ENCODE measurements at regions not wholly inside any gene's neighbourhood (a gene's known extent, or its start where the extent isn't known, plus 50 kb on each side); places are given as distances from the start of the nearest gene placed in this dataset.

- H3K27me3 Mint-ChIP-seq, result no peaks in the 10 kb centered on the region
- no peaks in the 10 kb centered on the region for H3K36me3 Mint-ChIP-seq
- H3K27ac Mint-ChIP-seq, result no peak overlapping the region
- DNase-seq (ENCODE audit: extremely low spot score, unreplicated experiment), result no peak
- TF ChIP-seq, protein P1, sequence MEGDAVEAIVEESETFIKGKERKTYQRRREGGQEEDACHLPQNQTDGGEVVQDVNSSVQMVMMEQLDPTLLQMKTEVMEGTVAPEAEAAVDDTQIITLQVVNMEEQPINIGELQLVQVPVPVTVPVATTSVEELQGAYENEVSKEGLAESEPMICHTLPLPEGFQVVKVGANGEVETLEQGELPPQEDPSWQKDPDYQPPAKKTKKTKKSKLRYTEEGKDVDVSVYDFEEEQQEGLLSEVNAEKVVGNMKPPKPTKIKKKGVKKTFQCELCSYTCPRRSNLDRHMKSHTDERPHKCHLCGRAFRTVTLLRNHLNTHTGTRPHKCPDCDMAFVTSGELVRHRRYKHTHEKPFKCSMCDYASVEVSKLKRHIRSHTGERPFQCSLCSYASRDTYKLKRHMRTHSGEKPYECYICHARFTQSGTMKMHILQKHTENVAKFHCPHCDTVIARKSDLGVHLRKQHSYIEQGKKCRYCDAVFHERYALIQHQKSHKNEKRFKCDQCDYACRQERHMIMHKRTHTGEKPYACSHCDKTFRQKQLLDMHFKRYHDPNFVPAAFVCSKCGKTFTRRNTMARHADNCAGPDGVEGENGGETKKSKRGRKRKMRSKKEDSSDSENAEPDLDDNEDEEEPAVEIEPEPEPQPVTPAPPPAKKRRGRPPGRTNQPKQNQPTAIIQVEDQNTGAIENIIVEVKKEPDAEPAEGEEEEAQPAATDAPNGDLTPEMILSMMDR (conservative IDR thresholded peaks at IDR 0.05), result no peak
- no peaks in the 10 kb centered on the region for H3K4me1 Mint-ChIP-seq (ENCODE audit: unreplicated experiment)
- H3K9me3 Mint-ChIP-seq, result no peaks in the 10 kb centered on the region
- no peak overlapping the region for H3K4me3 Mint-ChIP-seq
Observed at GRCh38 chr4:164572877-164573279, 181.1 kb upstream of the SMIM31 start.

DNA sequence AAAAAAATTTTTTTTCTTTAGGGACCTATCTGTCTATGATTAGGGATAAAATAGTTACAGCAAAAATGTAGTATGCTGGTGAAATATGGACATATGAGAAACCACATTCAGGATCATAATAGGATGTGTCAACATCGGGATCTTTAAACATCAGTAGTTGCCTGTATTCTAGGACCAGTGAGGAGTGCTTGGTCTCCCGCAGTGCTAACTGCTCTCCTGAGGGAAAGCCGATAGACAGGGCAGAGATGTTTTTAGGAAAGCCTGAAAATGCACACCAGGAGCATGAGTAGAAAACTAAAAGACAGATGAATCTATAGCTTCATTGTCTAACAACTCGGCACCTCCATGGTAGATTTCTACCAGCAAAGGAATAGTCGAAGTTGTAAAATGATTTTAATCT lies 178.1 kb upstream of the SMIM31 start:
- TF ChIP-seq, protein P1 (conservative IDR thresholded peaks at IDR 0.05), result no peak
- H3K4me3 Mint-ChIP-seq, result no peak overlapping the region

GRCh38 chr4:164579270-164579942 lies 174.5 kb upstream of the SMIM31 start:
- H3K27me3 Mint-ChIP-seq, result peaks cover 3% of the 10 kb centered on the region
- H3K4me3 Mint-ChIP-seq, result no peak overlapping the region
- no peaks in the 10 kb centered on the region for H3K36me3 Mint-ChIP-seq
- no peaks in the 10 kb centered on the region for H3K9me3 Mint-ChIP-seq
- H3K4me1 Mint-ChIP-seq (ENCODE audit: unreplicated experiment), result no peaks in the 10 kb centered on the region
- no peak for DNase-seq (ENCODE audit: extremely low spot score, unreplicated experiment)
- TF ChIP-seq, protein P1 (conservative IDR thresholded peaks at IDR 0.05), result no peak
- no peak overlapping the region for H3K27ac Mint-ChIP-seq

More for the DNA sequence above, 178.1 kb upstream of the SMIM31 start:
- Mint-ChIP-seq H3K9me3 (no peaks in the 10 kb centered on the region), H3K27ac (no peak overlapping the region), H3K27me3 (peaks cover 3% of the 10 kb centered on the region), H3K4me1 (ENCODE audit: unreplicated experiment) (no peaks in the 10 kb centered on the region), H3K36me3 (no peaks in the 10 kb centered on the region)
- no peak for DNase-seq (ENCODE audit: extremely low spot score, unreplicated experiment)

DNA sequence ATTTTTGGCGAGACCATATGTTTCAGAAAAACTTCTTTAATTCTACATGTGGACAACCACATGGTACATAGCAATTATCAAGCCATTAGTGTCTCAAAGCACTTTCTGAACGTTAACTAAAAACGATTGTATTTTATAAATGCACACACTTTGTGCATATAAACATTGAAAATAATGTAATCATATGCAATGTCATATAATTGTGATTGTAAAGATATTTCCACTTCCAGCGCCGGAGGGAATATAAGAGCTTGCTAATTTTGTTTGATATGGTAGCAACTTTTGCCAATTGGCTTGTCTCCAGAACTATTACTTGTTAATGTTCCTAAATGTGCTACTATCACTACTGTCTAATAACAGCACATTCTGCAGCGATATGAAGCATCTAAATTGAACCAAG lies 162.3 kb upstream of the SMIM31 start:
- Mint-ChIP-seq H3K4me3 (no peak overlapping the region), H3K9me3 (no peaks in the 10 kb centered on the region), H3K27me3 (no peaks in the 10 kb centered on the region), H3K36me3 (no peaks in the 10 kb centered on the region), H3K27ac (no peak overlapping the region), H3K4me1 (ENCODE audit: unreplicated experiment) (no peaks in the 10 kb centered on the region)
- no peak for DNase-seq (ENCODE audit: extremely low spot score, unreplicated experiment)
- TF ChIP-seq, protein P1 (conservative IDR thresholded peaks at IDR 0.05), result no peak

DNA sequence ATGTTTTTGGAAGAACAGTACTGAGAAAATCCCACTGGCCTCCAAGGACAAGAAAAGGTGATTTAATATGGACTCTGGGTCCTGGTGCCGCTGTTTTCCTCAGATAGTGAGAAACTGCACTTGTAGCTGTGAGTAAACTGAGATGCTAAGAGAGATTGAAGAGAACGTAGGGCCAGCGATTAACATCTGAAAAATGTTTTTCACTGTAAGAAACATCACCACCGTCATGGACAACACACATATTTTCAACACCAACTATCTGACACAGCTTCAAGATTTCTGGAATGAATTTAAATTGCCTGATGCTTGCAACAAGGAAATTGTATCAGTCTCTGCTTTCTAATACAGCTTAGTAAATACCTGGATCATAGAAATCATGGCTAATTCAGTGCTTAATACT lies 158.2 kb upstream of the SMIM31 start:
- Mint-ChIP-seq H3K4me3 (no peak overlapping the region), H3K36me3 (no peaks in the 10 kb centered on the region), H3K27ac (no peak overlapping the region), H3K9me3 (no peaks in the 10 kb centered on the region), H3K27me3 (no peaks in the 10 kb centered on the region), H3K4me1 (ENCODE audit: unreplicated experiment) (no peaks in the 10 kb centered on the region)
- TF ChIP-seq, protein P1 (conservative IDR thresholded peaks at IDR 0.05), result no peak
- DNase-seq (ENCODE audit: extremely low spot score, unreplicated experiment), result no peak

All from type B pancreatic cell (in vitro differentiated cells).